Skin epidermis (tissue), 12 donors: ENCODE measurements at regions not wholly inside any gene's neighbourhood (a gene's known extent, or its start where the extent isn't known, plus 50 kb on each side); places are given as distances from the start of the nearest gene placed in this dataset.

Source experiments
- H3K27ac ChIP-seq, 21 experiments: fragments of 200-600 bp; sonication (generic) in 11 of 21; one replicate each; pipeline ENCODE4 v1.5.0; 2020; ENCODE audit warnings: mild to moderate bottlenecking in 3 of 21, inconsistent platforms in 2 of 21, moderate library complexity in 2 of 21
- H3K4me3 ChIP-seq, 7 experiments: fragments of 200-600 bp; sonication (generic) in 2 of 7; one replicate each; pipeline ENCODE4 v1.5.0; 2020; ENCODE audit warnings: inconsistent platforms in 2 of 7, mild to moderate bottlenecking in 2 of 7, moderate library complexity in 1 of 7

DNA sequence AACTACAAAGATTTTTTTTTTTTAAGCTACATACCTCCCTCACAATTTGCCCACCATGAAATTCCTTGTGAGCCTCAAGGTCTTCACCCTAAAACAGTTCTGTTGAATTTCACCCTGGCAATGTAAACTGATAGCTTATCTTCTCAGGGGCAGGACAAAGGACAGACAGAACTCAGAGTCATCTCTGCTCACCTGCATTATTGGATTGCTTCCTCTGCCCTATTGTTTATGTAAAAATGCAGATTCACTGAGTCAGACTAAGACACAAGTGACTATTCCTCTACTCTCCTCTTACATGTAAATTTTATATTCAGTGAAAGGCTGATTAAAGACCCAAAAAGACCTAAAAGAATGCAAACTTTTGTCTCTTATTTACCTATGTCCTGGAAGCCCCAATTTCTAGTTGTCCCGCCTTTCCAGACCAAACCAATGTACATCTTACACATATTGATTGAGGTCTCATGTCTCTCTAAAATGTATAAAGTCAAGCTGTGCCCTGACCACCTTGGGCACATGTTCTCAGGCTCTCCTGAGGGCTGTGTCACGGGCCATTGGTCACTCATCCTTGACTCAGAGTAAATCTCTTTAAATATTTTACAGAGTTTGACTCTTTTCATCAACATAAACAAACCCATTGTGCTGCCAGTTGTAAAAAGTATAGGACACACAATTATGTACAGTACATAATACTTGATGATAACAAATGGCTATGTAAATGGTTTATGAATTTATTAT is 440.2 kb downstream of the HTR7 start:
- no peak overlapping the region for H3K4me3 ChIP-seq
- H3K27ac ChIP-seq, result no peak overlapping the region

DNA sequence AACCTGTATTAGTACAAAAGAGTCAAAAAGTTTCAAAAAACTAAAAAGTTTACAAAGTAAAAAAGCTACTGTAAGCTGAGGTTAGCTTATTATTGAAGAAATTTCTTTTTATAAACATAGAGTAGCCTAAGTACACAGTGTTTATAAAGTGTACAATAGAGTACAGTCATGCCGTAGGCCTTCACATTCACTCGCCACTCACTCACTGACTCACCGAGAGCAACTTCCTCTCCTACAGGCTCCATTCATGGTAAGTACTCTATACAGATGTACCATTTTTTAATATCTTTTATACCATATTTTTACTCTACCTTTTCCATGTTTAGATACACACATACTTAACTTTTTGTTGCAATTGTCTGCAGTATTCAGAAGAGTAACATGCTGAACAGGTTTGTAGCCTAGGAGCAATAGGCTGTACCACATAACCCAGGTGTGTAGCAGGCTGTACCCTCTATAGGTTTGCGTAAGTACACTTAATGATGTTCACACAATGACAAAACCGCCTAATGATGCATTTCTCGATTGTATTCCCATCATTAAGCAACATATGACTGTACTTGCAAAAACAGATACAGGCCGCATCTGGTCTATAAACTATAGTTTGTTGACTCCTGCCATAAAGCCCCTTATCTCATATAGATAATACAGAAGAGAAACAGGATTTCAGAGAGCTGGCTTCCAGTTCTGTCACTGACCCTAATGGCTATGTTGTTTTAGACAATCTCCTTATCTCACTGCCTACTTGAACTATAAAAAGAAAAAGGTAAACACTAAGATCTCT is 438.8 kb downstream of the HTR7 start:
- Histone ChIP-seq H3K27ac (peak overlapping the region in 2 of 21 experiments; percentile 8 to 18), H3K4me3 (no peak overlapping the region)

DNA sequence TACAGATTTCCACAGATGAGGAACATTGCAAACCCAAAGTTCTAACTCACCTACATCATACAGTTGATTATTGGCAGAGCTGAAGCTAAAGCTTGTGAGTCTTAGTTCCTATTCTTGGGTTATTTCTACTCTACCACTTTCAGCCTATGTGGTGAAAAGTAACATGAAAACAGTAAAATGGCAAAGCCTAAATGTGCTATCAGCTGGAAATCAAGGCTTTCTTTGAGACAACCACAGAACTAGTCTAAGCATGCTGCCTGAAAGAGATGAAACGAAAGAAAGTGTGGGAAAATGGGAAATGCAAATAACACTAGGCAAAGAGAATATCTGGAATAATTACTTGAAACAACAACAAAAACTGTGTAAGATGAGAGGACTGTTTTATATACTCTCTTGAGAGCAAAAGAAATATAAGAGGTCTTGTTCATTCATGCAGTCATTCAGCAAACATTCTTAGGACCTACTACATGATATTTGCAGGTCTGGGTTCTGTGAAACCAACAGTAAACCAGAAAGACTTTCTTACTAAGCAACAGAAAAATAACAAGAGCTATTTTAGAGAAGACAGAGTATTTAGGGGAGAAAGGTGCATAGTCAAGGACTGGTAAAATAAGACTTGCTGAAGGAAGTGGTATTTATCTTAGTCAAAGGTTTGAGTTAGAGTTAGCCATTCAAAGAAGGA is 437.1 kb downstream of the HTR7 start:
- Histone ChIP-seq H3K27ac (no peak overlapping the region), H3K4me3 (no peak overlapping the region)

DNA sequence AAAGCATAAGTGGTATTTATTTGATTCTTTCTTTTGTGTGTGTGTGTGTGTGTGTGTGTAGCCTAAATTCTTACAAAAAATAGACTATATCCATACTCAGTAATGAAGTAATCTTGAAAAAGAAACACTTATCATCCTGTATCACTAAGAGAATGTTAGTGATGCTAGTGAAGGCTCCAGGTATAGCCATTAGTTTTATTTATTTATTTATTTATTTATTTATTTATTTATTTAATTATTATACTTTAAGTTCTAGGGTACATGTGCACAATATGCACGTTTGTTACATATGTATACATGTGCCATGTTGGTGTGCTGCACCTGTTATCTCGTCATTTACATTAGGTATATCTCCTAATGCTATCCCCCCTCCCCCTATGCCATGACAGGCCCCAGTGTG is 436.0 kb downstream of the HTR7 start:
- no peak overlapping the region for H3K4me3 ChIP-seq
- no peak overlapping the region for H3K27ac ChIP-seq

DNA sequence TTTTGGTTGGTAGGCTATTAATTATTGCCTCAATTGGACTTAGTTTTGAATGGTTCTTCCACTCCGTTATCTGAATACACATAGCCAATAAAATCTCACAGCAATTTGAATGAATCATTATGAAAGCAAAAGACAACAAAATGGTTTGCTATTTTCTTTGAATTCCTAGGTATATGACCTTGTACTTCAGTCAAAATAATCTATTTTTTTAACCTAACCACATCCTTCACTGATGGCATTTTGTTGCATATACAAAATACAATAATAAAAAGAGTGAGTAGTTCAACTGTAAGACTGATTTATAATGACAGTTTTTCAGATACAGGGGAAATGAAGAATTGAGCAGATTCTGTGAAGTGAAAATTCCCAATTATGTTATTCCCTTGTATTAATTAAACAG is 433.1 kb downstream of the HTR7 start:
- Histone ChIP-seq H3K27ac (no peak overlapping the region), H3K4me3 (no peak overlapping the region)

DNA sequence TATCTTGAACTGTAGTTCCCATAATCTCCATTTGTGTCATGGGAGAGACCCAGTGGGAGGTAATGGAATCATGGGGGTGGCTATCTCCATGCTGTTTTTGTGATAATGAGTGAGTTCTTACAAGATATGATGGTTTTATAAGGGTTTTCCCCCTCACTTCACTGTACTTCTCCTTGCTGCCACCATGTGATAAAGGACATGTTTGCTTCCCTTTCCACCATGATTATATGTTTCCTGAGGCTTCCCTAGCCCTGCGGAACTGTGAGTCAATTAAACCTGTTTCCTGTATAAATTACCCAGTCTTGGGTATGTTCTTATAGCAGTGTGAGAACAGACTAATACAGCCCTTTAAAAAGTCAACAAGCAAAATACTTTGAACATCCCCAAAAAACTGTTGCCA is 427.7 kb downstream of the HTR7 start:
- no peak overlapping the region for H3K27ac ChIP-seq
- no peak overlapping the region for H3K4me3 ChIP-seq

DNA sequence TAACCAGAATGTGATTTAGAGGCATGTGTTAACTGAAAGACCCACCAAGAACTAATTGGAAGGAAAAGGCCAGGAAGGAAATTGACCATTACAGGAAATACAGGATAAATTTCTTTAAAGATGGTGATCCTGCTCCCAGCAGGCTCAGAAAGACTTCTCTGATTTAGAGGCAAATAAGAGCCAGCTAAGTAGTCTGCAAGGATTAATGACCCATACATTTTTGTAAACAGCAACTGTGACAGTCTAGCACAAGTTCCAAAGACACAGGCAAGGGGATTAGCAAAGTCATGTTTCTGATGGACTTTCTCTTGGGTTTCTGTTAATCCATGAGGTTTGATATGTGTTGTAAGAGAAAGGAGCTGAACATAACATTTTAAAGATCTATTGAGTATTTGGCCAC is 425.0 kb downstream of the HTR7 start:
- no peak overlapping the region for H3K27ac ChIP-seq
- H3K4me3 ChIP-seq, result no peak overlapping the region

DNA sequence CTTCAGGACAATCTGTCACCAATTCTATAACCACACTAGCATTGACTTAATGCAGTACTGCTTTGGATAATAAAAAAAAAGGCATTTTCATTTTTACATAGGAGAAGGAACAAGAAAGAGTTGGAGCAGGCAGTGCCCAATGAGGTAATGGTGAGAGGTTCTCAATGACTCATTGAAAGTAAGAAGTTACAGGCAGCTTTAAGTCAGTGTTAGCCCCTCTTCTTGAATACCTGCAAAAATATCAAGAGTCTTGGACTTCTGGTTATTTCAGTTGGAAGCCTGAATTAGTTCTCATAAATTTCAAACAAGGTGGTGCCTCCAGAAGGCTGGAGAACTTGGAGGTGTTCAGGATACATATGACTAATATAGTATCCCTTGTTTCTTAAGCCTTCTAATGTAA is 422.5 kb downstream of the HTR7 start:
- H3K4me3 ChIP-seq, result no peak overlapping the region
- H3K27ac ChIP-seq, result no peak overlapping the region

DNA sequence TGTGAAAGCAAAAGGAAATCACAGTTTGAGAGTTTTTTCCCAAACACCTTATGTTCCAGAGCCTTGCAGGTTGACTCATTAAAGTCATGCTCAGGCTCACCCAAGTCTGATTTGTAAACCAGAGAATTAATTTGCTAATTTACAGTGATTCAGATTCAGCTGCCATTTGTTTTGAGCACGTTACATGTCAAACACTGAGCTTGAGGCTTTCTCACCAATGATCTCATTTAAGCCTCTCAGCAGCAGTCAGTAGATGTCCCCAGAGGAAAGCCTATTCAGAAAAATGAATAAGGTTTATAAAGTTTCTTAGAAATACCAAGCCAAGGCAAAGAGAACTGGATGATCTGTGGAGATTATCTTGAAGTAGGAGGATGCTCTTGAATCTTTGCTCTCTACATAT is 420.4 kb downstream of the HTR7 start:
- H3K27ac ChIP-seq, result no peak overlapping the region
- H3K4me3 ChIP-seq, result no peak overlapping the region

DNA sequence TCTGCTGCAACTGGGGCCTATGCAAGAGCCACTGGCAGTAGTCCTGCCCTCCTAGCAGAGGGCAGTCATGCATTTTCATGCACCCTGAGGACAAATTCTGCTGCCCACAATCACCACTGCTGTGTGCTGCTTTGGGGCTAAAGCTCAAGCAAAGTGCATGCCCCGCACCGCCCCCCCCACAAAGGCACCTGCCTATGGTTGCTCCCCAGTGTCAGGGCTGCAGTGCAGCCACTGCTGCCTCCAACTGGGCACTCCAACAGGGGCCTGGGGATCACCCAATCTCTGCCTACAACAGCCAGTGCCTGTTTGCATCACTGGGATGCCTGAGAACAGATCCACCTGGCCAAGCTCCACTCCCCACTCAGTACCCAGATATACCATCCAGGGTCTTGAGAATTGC is 417.0 kb downstream of the HTR7 start:
- Histone ChIP-seq H3K27ac (no peak overlapping the region), H3K4me3 (no peak overlapping the region)

DNA sequence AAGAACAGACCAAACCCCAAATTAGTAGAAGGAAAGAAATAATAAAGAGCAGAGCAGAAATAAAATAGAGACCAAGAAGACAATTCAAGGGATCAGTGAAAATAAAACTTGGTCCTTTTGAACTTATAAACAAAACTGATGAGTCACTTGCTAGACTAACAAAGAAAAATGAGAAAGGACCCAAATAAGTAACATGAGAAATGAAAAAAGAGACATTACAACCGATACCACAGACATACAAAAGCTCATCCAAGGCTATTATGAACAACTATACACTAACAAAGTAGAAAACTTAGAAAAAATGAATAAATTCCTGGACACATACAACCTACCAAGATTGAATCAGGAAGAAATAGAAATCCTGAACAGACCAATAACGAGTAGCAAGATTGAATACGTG is 414.5 kb downstream of the HTR7 start:
- Histone ChIP-seq H3K4me3 (no peak overlapping the region), H3K27ac (no peak overlapping the region)

DNA sequence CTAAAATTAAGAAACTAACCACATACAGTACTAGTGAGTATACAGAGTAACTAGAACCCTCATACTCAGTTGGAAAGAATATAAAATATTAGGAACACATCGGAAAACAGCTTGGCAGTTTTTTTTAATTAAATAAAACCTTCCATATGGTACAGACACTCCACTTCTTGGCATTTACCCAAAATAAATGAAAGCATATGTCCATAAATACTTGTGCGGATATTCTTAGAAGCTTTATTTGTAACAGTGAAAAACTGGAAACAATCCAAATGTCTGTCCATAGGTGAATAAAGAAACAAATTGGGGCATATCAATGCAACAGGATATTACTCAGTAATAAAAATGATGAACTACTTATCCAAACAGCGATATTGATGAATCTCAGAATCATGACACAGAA is 410.0 kb downstream of the HTR7 start:
- no peak overlapping the region for H3K4me3 ChIP-seq
- H3K27ac ChIP-seq, result no peak overlapping the region

DNA sequence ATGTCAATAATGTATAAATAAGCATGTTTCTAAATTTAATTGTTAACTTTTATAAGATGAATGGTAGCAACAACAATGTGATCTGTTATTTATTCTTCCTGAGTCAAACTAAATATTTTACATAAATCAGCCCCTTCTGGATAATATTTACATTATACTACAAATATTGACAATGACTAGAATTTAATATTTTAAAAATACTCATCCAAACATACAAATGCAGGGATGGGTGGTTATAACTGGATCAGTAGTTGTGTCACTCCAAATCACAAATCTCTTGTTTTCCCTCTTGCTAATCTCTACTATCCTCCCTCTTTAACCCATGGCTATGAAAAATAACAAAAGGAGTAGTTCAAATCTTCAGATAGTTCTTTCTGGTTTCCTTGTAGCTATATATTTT is 407.0 kb downstream of the HTR7 start:
- Histone ChIP-seq H3K4me3 (no peak overlapping the region), H3K27ac (no peak overlapping the region)

DNA sequence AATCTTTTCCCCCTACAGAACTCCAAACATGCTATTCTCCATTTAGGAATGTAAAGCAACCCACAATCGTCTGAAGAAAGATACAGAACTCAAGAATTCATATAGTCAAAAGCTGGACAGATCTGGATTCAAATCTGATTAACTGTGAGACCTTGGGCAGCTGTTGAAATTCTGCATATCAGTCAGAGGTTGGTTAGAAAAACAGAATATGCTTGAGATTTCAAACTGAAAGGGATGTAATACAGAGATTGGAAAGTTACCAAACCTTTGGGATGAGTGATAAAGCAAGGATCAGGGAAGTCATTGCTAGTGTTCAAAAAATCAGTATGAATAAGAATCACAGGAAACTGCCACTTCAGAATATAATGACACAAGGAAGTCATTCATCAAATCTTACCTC is 406.6 kb downstream of the HTR7 start:
- no peak overlapping the region for H3K4me3 ChIP-seq
- no peak overlapping the region for H3K27ac ChIP-seq

DNA sequence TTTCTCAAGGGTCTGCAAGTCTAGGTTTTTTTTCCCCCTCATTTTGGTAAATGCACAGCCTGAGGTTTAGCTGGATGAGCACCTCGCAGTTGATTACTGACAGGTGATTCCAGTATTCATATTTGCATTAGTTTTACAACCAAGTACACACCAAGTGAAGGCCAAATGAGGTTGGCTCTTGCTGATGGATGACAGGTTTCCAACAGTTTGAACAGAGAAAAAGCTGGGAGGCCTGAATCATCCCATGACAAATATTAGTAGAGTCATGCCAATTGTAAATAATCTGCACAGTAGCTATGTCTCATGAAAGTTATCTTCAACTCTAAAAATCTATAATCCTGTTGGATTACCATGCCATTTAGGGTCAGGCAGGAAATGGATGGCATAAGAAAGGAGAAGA is 399.8 kb downstream of the HTR7 start:
- Histone ChIP-seq H3K27ac (no peak overlapping the region), H3K4me3 (no peak overlapping the region)

DNA sequence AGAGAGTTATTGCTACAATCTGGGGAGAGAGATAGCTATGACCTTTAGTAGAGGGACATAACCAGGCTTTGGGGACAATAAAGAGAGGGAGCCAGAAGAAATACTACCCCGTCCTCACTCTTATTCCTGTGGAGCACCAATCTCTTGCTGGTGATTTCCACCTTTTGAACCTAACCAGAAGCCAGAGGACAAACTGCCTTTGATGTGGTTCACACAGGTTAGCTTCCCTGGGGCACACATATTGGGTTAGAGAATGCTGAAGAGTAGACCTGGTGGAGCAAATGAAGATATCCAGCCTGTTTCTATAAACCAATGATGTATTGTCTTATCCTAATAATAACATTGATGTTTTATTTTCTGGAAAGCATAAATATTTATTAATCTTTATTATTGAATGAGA is 399.3 kb downstream of the HTR7 start:
- Histone ChIP-seq H3K27ac (no peak overlapping the region), H3K4me3 (no peak overlapping the region)

DNA sequence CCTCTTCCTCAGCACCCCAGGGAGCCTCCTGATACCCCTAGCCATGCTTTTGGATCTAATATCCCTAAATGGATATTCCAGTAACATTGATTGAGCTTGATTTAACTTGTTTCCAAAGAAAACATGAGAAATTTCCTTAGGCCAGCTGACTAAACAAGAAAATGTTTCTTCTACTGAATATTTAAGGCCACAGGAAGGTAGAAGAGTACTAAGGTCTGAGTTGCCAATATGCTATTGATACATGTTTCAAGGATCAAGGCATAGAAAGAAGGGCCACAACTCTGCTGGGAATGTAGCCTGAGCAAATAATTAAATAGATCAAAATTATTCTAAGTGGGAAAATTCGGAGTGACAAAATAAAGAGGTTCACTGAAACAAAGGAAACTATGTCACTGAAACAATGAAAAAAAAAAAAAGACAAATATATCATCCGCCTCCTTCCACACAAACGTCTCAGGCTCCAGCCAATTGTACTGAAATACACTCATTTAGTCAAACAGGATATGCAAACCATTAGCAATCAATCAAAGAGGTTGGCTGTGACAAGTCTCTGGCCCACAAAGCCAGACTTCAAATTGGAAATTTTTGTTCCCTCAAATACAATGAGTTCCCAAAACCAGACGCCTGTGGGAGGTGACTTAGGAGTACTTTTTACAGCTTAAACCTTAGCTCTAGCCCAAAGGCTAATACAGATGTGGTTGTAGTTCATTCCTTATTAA is 396.2 kb downstream of the HTR7 start:
- H3K4me3 ChIP-seq, result no peak overlapping the region
- no peak overlapping the region for H3K27ac ChIP-seq

DNA sequence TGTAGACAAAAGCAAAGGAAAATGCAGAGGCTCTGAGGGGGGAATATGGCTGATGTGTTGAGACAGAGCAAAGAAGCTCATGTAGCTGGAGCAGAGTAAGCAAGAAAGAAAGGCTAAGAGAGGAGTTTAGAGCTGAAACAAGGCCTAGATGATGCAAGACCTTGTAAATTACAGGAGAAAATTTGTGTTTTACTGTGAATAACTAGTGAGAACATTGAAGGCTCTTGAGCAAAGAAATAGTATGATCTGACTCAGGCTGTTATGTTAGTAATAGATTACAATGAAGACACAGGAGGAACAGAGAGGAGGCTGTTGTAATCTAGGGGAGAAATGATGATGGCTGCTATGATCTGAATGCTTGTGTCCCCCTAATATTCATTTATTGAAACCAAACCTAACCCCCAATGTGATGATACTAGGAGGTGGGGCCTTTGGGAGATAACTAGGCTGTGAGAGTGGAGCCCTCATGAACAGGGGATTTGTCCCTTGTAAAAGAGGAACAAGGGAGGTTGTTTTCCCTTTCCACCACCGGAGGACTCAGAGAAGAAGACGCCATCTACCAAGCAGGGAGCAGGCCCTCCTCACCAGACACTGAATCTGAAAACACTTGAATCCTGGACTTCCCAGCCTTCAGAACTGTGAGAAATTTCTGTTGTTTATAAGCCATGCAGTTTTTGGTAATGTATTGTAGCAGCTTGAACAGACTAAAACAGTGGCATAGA is 394.9 kb downstream of the HTR7 start:
- Histone ChIP-seq H3K27ac (no peak overlapping the region), H3K4me3 (no peak overlapping the region)

DNA sequence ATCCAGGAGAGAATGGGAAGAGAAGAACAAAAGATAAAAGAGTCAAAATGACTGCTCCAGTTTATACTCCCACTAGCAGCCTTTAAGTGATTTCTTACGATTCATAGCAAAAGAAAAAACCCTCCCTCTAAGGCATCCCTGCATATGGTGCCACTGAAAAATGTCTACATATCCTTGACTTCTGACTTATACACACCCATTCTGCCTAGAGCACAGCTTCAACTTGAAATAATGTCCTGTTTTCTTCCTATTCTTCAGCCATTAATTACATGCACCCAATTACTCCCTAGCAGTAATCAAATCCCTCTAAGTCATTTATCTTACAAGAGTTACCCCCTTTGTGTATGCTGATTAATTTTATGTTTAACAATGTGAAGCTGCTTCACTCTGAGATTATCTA is 393.5 kb downstream of the HTR7 start:
- Histone ChIP-seq H3K27ac (no peak overlapping the region), H3K4me3 (no peak overlapping the region)

DNA sequence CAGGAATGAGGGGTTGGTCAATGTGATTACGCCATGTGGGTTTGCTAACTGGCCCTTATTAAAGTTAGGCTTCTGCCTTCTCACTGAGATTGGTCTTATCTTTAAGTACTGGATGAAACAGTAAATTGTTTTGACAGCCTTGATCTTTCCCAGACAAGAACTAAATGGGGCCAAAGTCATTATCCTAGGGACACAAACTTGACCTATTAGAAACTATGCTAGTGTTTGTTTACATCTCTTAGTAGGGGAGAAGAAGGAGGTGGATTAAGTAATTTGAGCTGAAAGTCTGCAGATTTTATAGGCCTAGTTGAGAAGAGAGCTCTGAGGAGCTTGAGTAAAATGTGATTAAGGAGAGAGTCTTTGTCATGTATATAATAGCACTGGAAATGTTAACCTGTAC is 386.9 kb downstream of the HTR7 start:
- H3K4me3 ChIP-seq, result no peak overlapping the region
- no peak overlapping the region for H3K27ac ChIP-seq
